Smooth muscle cell (in vitro differentiated cells): ENCODE measurements at regions not wholly inside any gene's neighbourhood (a gene's known extent, or its start where the extent isn't known, plus 50 kb on each side); places are given as distances from the start of the nearest gene placed in this dataset.

Experiments used
- DNase-seq: peaks from one replicate; lab custom pipeline; 2025; ENCODE audit not compliant: unreplicated experiment; lab: John Stamatoyannopoulos, UW
- H2AFZ ChIP-seq: fragments of 200-600 bp; sonication (generic); 2 replicates; pipeline ENCODE4 v1.6.0; 2016; ENCODE audit warnings: antibody characterized with exemption, low read depth, mild to moderate bottlenecking
- H3F3A ChIP-seq: fragments of 200-600 bp; sonication (generic); 2 replicates; pipeline ENCODE4 v1.6.0; 2017; ENCODE audit warnings: antibody characterized with exemption, low read depth
- H3K27ac ChIP-seq: fragments of 200-600 bp; sonication (generic); 2 replicates; pipeline ENCODE4 v1.5.1; 2016; ENCODE audit warnings: low read depth, mild to moderate bottlenecking
- H3K27me3 ChIP-seq: fragments of 200-600 bp; sonication (generic); 2 replicates; pipeline ENCODE4 v1.6.1; 2016; ENCODE audit warnings: low read depth, mild to moderate bottlenecking
- H3K36me3 ChIP-seq: fragments of 200-600 bp; sonication (generic); 2 replicates; pipeline ENCODE4 v1.5.1; 2016; ENCODE audit warnings: low read depth
- H3K4me1 ChIP-seq: fragments of 200-600 bp; sonication (generic); 2 replicates; pipeline ENCODE4 v1.5.1; 2016; ENCODE audit warnings: low read depth
- H3K4me2 ChIP-seq: fragments of 200-600 bp; sonication (generic); 2 replicates; pipeline ENCODE4 v1.6.0; 2016; ENCODE audit warnings: mild to moderate bottlenecking
- H3K4me3 ChIP-seq: fragments of 200-600 bp; sonication (generic); 2 replicates; pipeline ENCODE4 v1.5.1; 2016; ENCODE audit warnings: mild to moderate bottlenecking
- H3K79me2 ChIP-seq: fragments of 200-600 bp; sonication (generic); 2 replicates; pipeline ENCODE4 v1.6.0; 2016; ENCODE audit warnings: low read depth, mild to moderate bottlenecking
- H3K9ac ChIP-seq: fragments of 200-600 bp; sonication (generic); 2 replicates; pipeline ENCODE4 v1.6.0; 2016; ENCODE audit warnings: low read depth
- H3K9me3 ChIP-seq: fragments of 200-600 bp; sonication (generic); replicated peaks from 2 replicates; pipeline ENCODE4 v1.5.1; 2016; ENCODE audit warnings: low read depth
- H4K20me1 ChIP-seq: fragments of 200-600 bp; sonication (generic); 2 replicates; pipeline ENCODE4 v1.6.0; 2016; ENCODE audit warnings: low read depth
- CTCF ChIP-seq: fragments of 200-600 bp; sonication (generic); IDR thresholded peaks from 2 replicates; pipeline ENCODE4 v1.5.1; 2017; ENCODE audit warnings: borderline replicate concordance, mild to moderate bottlenecking, antibody characterized with exemption; ENCODE audit not compliant: insufficient read depth, poor library complexity, severe bottlenecking
- WGBS: methylation state at CpG from one replicate; pipeline ENCODE4 v1.1.7; 2016; ENCODE audit warnings: low lambda C conversion rate; 5-methylcytosine and 5-hydroxymethylcytosine counted together

- no peak for TF ChIP-seq CTCF
- 68% methylated on average over 8 of the region's 8 CpGs for WGBS
- H3K9me3 ChIP-seq = no peaks in the 10 kb centered on the region
- H3K4me2 ChIP-seq = no peak overlapping the region
- H3K79me2 ChIP-seq = no peaks in the 10 kb centered on the region
- H3K9ac ChIP-seq = no peak overlapping the region
- no peak overlapping the region for H3K4me3 ChIP-seq
- no peaks in the 10 kb centered on the region for H3K36me3 ChIP-seq
- H3F3A ChIP-seq = no peaks in the 10 kb centered on the region
- H3K4me1 ChIP-seq = peaks cover 11% of the 10 kb centered on the region
- no peak overlapping the region for H2AFZ ChIP-seq
- no peaks in the 10 kb centered on the region for H3K27me3 ChIP-seq
- no peak overlapping the region for H3K27ac ChIP-seq
- DNase-seq = no peak
- H4K20me1 ChIP-seq = no peaks in the 10 kb centered on the region
These were observed 402.8 kb downstream of the TXNL1 start for GRCh38 chr18:56235481-56236013.

- H3K9me3 ChIP-seq = no peaks in the 10 kb centered on the region
- H3K79me2 ChIP-seq = no peaks in the 10 kb centered on the region
- no peaks in the 10 kb centered on the region for H3F3A ChIP-seq
- 89% methylated on average over 6 of the region's 6 CpGs for WGBS
- H3K27me3 ChIP-seq = no peaks in the 10 kb centered on the region
- H3K4me2 ChIP-seq = no peak overlapping the region
- no peak overlapping the region for H3K9ac ChIP-seq
- TF ChIP-seq CTCF = no peak
- H3K27ac ChIP-seq = no peak overlapping the region
- H3K4me1 ChIP-seq = peaks cover 11% of the 10 kb centered on the region
- H2AFZ ChIP-seq = no peak overlapping the region
- no peaks in the 10 kb centered on the region for H4K20me1 ChIP-seq
- no peak overlapping the region for H3K4me3 ChIP-seq
- no peak for DNase-seq
- no peaks in the 10 kb centered on the region for H3K36me3 ChIP-seq
These were observed 403.3 kb downstream of the TXNL1 start for GRCh38 chr18:56235071-56235470.

- Histone ChIP-seq H3K4me2 (no peak overlapping the region), H3K9me3 (no peaks in the 10 kb centered on the region), H3F3A (no peaks in the 10 kb centered on the region), H3K4me3 (no peak overlapping the region), H4K20me1 (no peaks in the 10 kb centered on the region), H3K27me3 (no peaks in the 10 kb centered on the region), H3K27ac (peak overlapping the region; percentile 54), H3K4me1 (peaks cover 11% of the 10 kb centered on the region), H3K36me3 (no peaks in the 10 kb centered on the region), H3K79me2 (no peaks in the 10 kb centered on the region), H2AFZ (no peak overlapping the region), H3K9ac (no peak overlapping the region)
- no peak for DNase-seq
- 57% methylated on average over 2 of the region's 2 CpGs for WGBS
- TF ChIP-seq CTCF = no peak
These were observed 404.8 kb downstream of the TXNL1 start for GRCh38 chr18:56233595-56233994.

DNA sequence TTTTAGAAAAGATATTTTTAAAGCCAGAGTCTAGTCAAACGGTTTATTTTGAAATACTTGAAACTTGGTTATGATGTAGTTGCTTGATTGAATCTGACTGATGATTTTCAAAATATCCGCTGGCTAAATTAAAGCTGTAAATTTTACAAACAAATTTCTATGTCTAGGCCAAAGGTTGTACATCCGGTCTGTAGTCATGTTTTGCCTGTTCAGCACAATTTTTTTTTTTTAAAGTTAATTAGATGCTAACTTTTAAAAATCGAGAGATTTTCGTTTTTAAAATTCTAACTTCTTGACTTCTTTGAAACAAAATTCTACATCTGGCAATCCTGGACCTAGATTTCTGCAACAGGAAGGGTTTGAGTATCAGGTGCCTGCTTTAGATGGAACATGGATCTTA is 412.4 kb downstream of the TXNL1 start:
- no peaks in the 10 kb centered on the region for H4K20me1 ChIP-seq
- H3F3A ChIP-seq = no peaks in the 10 kb centered on the region
- no peak overlapping the region for H3K27ac ChIP-seq
- no peaks in the 10 kb centered on the region for H3K36me3 ChIP-seq
- no peaks in the 10 kb centered on the region for H3K4me1 ChIP-seq
- H3K79me2 ChIP-seq = no peaks in the 10 kb centered on the region
- DNase-seq = no peak
- no peaks in the 10 kb centered on the region for H3K9me3 ChIP-seq
- no peaks in the 10 kb centered on the region for H3K27me3 ChIP-seq
- H3K9ac ChIP-seq = no peak overlapping the region
- H3K4me3 ChIP-seq = no peak overlapping the region
- no peak for TF ChIP-seq CTCF
- no peak overlapping the region for H3K4me2 ChIP-seq
- H2AFZ ChIP-seq = no peak overlapping the region
- WGBS = 95% methylated on average over 5 of the region's 5 CpGs
